ENCODE measurements at regions not wholly inside any gene's neighbourhood (a gene's known extent, or its start where the extent isn't known, plus 50 kb on each side); places are given as distances from the start of the nearest gene placed in this dataset.

DNA sequence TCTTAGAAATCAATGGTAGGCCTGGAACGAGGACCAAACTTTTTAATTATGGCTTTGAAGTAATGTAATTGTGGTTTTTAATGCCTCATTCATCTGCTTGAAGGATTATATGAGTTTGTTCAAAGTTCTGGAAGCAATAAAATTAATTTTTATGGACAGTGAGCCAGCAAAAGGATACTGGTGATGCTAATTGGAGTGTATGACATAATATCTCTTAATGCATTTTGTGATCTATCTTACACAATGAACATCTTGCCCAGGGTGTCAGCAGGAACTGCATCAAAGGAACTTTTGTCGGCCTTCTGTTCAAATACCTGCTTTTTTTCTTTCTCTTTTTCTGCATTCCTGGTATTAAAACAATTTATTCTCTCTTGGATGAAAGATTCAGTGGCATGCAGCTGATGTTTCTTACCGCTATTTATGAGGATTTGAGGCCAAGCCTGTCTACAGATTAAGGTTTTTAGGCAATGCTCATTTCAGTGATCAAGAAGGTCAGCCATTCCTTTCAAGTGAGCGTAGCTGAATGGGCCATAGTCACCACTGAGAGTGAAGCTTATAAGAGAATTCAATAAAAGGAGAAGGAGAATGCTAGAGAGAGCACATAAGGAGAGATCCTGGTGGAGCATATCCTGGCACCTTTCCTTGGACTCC lies 974.8 kb downstream of the SORCS3 start:
- ChIA-PET POLR2A (no interaction called here), CTCF (interaction anchor here (0.7 kb wide), 1 partner anchor 97 kb away, joined by 3 read pairs; no protein-coding TSS in a partner anchor)
- H3K36me3 ChIP-seq (ENCODE audit: control insufficient read depth, insufficient read depth, low read length) = no peaks in the 10 kb centered on the region
- no peaks in the 10 kb centered on the region for H3K27me3 ChIP-seq (ENCODE audit: control insufficient read depth, insufficient read depth, low read length)
- no peak overlapping the region for H3K4me3 ChIP-seq (ENCODE audit: low read depth, low read length)
- TF ChIP-seq, protein P1, sequence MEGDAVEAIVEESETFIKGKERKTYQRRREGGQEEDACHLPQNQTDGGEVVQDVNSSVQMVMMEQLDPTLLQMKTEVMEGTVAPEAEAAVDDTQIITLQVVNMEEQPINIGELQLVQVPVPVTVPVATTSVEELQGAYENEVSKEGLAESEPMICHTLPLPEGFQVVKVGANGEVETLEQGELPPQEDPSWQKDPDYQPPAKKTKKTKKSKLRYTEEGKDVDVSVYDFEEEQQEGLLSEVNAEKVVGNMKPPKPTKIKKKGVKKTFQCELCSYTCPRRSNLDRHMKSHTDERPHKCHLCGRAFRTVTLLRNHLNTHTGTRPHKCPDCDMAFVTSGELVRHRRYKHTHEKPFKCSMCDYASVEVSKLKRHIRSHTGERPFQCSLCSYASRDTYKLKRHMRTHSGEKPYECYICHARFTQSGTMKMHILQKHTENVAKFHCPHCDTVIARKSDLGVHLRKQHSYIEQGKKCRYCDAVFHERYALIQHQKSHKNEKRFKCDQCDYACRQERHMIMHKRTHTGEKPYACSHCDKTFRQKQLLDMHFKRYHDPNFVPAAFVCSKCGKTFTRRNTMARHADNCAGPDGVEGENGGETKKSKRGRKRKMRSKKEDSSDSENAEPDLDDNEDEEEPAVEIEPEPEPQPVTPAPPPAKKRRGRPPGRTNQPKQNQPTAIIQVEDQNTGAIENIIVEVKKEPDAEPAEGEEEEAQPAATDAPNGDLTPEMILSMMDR (IDR thresholded peaks at IDR 0.05; ENCODE audit: insufficient read depth, low read depth, low read length) = no peak
- no peak for DNase-seq (ENCODE audit: low read depth)

DNA sequence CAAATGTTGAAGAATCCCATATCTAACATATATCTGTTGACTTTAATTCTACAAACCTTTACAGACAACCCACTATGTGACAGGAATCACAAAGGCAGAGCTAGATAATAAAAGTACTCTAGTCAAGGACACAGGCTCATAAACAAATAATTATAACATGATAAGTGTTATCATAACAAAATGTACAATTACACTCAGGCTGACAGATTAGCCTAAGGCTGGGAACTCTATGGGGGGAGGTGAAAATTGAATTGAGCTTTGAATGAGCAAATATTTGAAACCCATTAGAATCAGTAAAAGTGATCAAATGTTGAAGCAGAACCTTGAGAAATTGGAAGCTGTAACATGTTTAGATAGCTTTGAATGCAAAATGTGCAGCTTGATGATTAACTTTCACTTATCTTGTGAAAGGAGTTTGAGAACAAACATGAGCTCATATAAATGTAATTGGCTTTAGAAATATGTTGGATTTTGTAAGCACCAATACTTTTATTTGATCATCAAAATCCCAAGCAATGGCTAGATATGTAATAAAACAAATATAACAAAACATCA lies 970.2 kb downstream of the SORCS3 start:
- TF ChIP-seq, protein P1 (IDR thresholded peaks at IDR 0.05; ENCODE audit: insufficient read depth, low read depth, low read length) = no peak
- no peak for DNase-seq (ENCODE audit: low read depth)
- Histone ChIP-seq H3K27me3 (ENCODE audit: control insufficient read depth, insufficient read depth, low read length) (no peaks in the 10 kb centered on the region), H3K4me3 (ENCODE audit: low read depth, low read length) (no peak overlapping the region), H3K36me3 (ENCODE audit: control insufficient read depth, insufficient read depth, low read length) (no peaks in the 10 kb centered on the region)
- POLR2A ChIA-PET = no interaction called here
- CTCF ChIA-PET = no interaction called here

GRCh38 chr10:105609451-105609850 lies 968.4 kb downstream of the SORCS3 start:
- ChIA-PET POLR2A (no interaction called here), CTCF (no interaction called here)
- no peaks in the 10 kb centered on the region for H3K27me3 ChIP-seq (ENCODE audit: control insufficient read depth, insufficient read depth, low read length)
- DNase-seq (ENCODE audit: low read depth) = no peak
- H3K4me3 ChIP-seq (ENCODE audit: low read depth, low read length) = no peak overlapping the region
- H3K36me3 ChIP-seq (ENCODE audit: control insufficient read depth, insufficient read depth, low read length) = no peaks in the 10 kb centered on the region
- TF ChIP-seq, protein P1 (IDR thresholded peaks at IDR 0.05; ENCODE audit: insufficient read depth, low read depth, low read length) = no peak

- ChIA-PET POLR2A (no interaction called here), CTCF (no interaction called here)
- H3K27me3 ChIP-seq (ENCODE audit: control insufficient read depth, insufficient read depth, low read length) = no peaks in the 10 kb centered on the region
- TF ChIP-seq, protein P1 (IDR thresholded peaks at IDR 0.05; ENCODE audit: insufficient read depth, low read depth, low read length) = no peak
- DNase-seq (ENCODE audit: low read depth) = no peak
- no peak overlapping the region for H3K4me3 ChIP-seq (ENCODE audit: low read depth, low read length)
- no peaks in the 10 kb centered on the region for H3K36me3 ChIP-seq (ENCODE audit: control insufficient read depth, insufficient read depth, low read length)
These were observed 964.8 kb downstream of the SORCS3 start for GRCh38 chr10:105605918-105606317.

- ChIA-PET CTCF (no interaction called here), POLR2A (no interaction called here)
- no peaks in the 10 kb centered on the region for H3K36me3 ChIP-seq (ENCODE audit: control insufficient read depth, insufficient read depth, low read length)
- DNase-seq (ENCODE audit: low read depth) = no peak
- no peaks in the 10 kb centered on the region for H3K27me3 ChIP-seq (ENCODE audit: control insufficient read depth, insufficient read depth, low read length)
- H3K4me3 ChIP-seq (ENCODE audit: low read depth, low read length) = no peak overlapping the region
- TF ChIP-seq, protein P1 (IDR thresholded peaks at IDR 0.05; ENCODE audit: insufficient read depth, low read depth, low read length) = no peak
These were observed 964.0 kb downstream of the SORCS3 start for GRCh38 chr10:105605104-105605503.
